ENCODE measurements at regions not wholly inside any gene's neighbourhood (a gene's known extent, or its start where the extent isn't known, plus 50 kb on each side); places are given as distances from the start of the nearest gene placed in this dataset.
"Not testable (repeated sequence)": the region's sequence is repeated elsewhere in the genome, so short reads cannot be mapped to it uniquely, and the experiment has no call there.

GRCh38 chr2:123522498-123522897 is 502.6 kb upstream of the CNTNAP5 start:
- H3K27me3 ChIP-seq (ENCODE audit: control insufficient read depth, insufficient read depth); intact Hi-C loops (cut with DNase I); H3K9me3 ChIP-seq (ENCODE audit: control insufficient read depth, low read length); H3K4me3 ChIP-seq (ENCODE audit: low read length); H3K4me1 ChIP-seq (ENCODE audit: control insufficient read depth, insufficient read depth, low read length); ATAC-seq; H3K27ac ChIP-seq (ENCODE audit: low read length): not testable (repeated sequence)
- WGBS, result 86% methylated on average over 10 of the region's 10 CpGs
- DNase-seq, result peak in 1 of 3 donors; percentile 18

DNA sequence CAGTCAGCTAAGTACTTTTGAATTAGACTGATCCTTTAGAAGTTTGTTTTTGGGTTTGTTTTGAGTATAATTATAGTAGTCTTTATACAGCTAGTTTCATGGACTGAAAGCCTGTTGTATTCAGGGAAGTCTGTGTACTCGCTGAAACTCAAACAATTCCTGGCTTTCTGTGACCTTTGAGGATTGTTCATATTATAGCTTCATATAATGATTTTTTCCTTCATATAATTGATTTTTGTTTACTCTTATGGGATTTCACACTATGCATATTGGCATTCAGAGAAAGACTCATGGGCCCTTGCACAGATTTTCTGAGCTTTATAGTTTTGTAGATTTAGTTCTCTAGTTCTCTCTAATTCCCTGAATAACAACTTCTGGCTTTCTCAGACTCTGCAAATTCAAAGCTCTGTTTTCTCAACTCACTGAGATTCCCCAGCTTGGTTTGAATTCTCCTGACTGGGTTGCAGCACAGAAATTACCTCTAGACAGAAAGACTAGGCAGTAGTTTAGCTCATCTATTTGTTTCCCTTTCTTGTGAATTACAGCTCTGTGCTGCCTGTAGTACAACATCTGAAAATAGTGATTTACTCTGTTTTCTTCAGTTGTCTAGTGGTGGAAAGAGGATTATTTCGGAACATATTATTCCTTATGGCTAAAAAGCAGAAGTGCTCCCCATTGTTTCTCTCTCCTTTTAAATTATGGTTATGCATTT is 495.9 kb upstream of the CNTNAP5 start:
- 83% methylated on average over 2 of the region's 2 CpGs for WGBS
- intact Hi-C loops (cut with DNase I), result no loop called here
- Histone ChIP-seq H3K27me3 (ENCODE audit: control insufficient read depth, insufficient read depth) (no peaks in the 10 kb centered on the region), H3K4me3 (ENCODE audit: low read length) (no peak overlapping the region), H3K9me3 (ENCODE audit: control insufficient read depth, low read length) (no peaks in the 10 kb centered on the region), H3K27ac (ENCODE audit: low read length) (no peak overlapping the region), H3K4me1 (ENCODE audit: control insufficient read depth, insufficient read depth, low read length) (no peaks in the 10 kb centered on the region)
- DNase-seq, result no peak
- no peak for ATAC-seq

- no peak overlapping the region for H3K27ac ChIP-seq (ENCODE audit: low read length)
- H3K9me3 ChIP-seq (ENCODE audit: control insufficient read depth, low read length), result no peaks in the 10 kb centered on the region
- no peak for DNase-seq
- no peak for ATAC-seq
- no peak overlapping the region for H3K4me3 ChIP-seq (ENCODE audit: low read length)
- H3K4me1 ChIP-seq (ENCODE audit: control insufficient read depth, insufficient read depth, low read length), result no peaks in the 10 kb centered on the region
- H3K27me3 ChIP-seq (ENCODE audit: control insufficient read depth, insufficient read depth), result no peaks in the 10 kb centered on the region
- 86% methylated on average over 1 of the region's 1 CpG for WGBS
- intact Hi-C loops (cut with DNase I), result no loop called here
Measured at GRCh38 chr2:123530004-123530403, 495.1 kb upstream of the CNTNAP5 start.

DNA sequence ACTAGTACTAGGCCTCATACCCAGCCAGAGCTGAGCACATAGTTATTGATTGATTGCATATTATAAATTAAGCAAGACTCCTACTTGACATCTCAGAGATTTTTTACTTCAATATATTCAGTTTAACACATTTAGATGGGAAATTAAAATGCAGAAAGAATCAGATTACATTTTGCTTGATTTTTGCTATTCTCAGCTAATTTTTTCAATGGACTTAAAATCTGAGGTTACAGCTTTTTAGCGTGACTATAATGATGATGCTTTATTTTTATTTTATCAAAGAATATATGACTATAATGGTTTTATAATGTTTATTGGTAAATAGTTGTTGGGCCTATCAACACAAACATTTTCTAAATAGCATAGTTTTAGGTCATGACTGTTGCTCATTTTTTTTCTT is 493.0 kb upstream of the CNTNAP5 start:
- no peak overlapping the region for H3K4me3 ChIP-seq (ENCODE audit: low read length)
- intact Hi-C loops (cut with DNase I), result no loop called here
- H3K9me3 ChIP-seq (ENCODE audit: control insufficient read depth, low read length), result no peaks in the 10 kb centered on the region
- no peaks in the 10 kb centered on the region for H3K4me1 ChIP-seq (ENCODE audit: control insufficient read depth, insufficient read depth, low read length)
- no peak overlapping the region for H3K27ac ChIP-seq (ENCODE audit: low read length)
- no peaks in the 10 kb centered on the region for H3K27me3 ChIP-seq (ENCODE audit: control insufficient read depth, insufficient read depth)
- ATAC-seq, result no peak
- 93% methylated on average over 1 of the region's 1 CpG for WGBS
- no peak for DNase-seq

GRCh38 chr2:123532994-123533393 is 492.1 kb upstream of the CNTNAP5 start:
- Histone ChIP-seq H3K4me1 (ENCODE audit: control insufficient read depth, insufficient read depth, low read length) (no peaks in the 10 kb centered on the region), H3K9me3 (ENCODE audit: control insufficient read depth, low read length) (no peaks in the 10 kb centered on the region), H3K4me3 (ENCODE audit: low read length) (no peak overlapping the region), H3K27ac (ENCODE audit: low read length) (no peak overlapping the region), H3K27me3 (ENCODE audit: control insufficient read depth, insufficient read depth) (no peaks in the 10 kb centered on the region)
- no peak for ATAC-seq
- WGBS, result 35% methylated on average over 2 of the region's 2 CpGs
- intact Hi-C loops (cut with DNase I), result no loop called here
- no peak for DNase-seq

DNA sequence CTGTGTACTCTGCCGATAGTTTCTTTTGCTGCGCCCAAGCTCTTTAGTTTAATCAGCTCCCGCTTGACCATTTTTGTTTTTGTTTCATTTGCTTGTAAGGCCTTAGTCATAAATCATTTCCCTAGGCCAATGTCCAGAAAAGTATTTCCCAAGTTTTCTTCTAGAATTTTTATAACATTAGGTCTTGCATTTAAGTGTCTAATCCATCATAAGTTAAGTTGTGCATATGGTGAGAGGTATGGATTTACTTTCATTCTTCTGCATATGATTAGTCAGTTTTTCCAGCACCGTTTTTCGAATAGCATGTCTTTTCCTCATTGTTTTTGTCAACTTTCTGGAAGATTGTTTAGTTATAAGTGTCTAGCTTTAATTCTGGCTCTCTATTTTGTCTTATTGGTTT is 484.8 kb upstream of the CNTNAP5 start:
- H3K4me3 ChIP-seq (ENCODE audit: low read length), result no peak overlapping the region
- ATAC-seq (no peak), DNase-seq (no peak)
- no peaks in the 10 kb centered on the region for H3K9me3 ChIP-seq (ENCODE audit: control insufficient read depth, low read length)
- no peaks in the 10 kb centered on the region for H3K27me3 ChIP-seq (ENCODE audit: control insufficient read depth, insufficient read depth)
- H3K4me1 ChIP-seq (ENCODE audit: control insufficient read depth, insufficient read depth, low read length), result no peaks in the 10 kb centered on the region
- 88% methylated on average over 5 of the region's 5 CpGs for WGBS
- no peak overlapping the region for H3K27ac ChIP-seq (ENCODE audit: low read length)
- intact Hi-C loops (cut with DNase I), result no loop called here

DNA sequence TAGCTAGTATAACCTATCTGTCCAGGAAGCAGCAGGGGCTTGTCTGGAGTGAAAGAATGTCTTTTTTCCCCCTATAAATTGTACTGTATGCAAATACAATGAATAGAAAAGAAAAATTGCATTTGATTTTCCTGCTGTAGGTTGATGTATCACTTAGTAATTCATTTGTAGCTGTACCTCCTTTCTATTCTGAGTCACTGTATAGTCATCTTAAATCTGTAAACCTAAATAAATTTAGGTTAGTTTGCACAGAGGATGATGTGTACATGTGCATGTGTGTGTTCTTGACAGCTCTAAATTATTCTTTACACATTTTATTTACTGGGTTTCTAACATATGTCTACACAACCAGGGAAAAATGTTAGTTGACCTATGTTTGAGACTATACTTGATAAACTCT is 478.7 kb upstream of the CNTNAP5 start:
- no peaks in the 10 kb centered on the region for H3K4me1 ChIP-seq (ENCODE audit: control insufficient read depth, insufficient read depth, low read length)
- no peak overlapping the region for H3K27ac ChIP-seq (ENCODE audit: low read length)
- ATAC-seq (no peak), DNase-seq (no peak)
- H3K9me3 ChIP-seq (ENCODE audit: control insufficient read depth, low read length), result no peaks in the 10 kb centered on the region
- H3K4me3 ChIP-seq (ENCODE audit: low read length), result no peak overlapping the region
- no peaks in the 10 kb centered on the region for H3K27me3 ChIP-seq (ENCODE audit: control insufficient read depth, insufficient read depth)
- intact Hi-C loops (cut with DNase I), result no loop called here

DNA sequence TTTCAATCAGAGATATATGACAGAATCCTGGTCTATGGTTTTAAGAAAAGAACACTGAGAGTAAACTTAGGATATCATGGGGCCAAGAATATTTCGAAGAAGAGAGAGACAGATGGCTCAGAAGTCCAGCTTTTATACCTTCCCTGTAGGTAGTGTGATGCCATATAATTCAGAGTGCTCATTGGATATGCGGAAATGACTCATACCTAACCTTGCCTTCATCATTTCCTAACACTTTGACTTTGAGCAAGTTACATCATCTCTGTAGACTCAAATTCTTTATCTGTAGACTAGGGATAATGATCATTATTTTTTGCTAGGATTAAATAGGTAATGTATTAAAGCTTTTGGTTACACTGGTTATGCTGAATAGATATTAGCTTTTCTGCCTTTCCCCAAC is 461.6 kb upstream of the CNTNAP5 start:
- H3K27ac ChIP-seq (ENCODE audit: low read length), result no peak overlapping the region
- H3K4me1 ChIP-seq (ENCODE audit: control insufficient read depth, insufficient read depth, low read length), result no peaks in the 10 kb centered on the region
- DNase-seq (no peak), ATAC-seq (no peak)
- H3K9me3 ChIP-seq (ENCODE audit: control insufficient read depth, low read length), result no peaks in the 10 kb centered on the region
- no peaks in the 10 kb centered on the region for H3K27me3 ChIP-seq (ENCODE audit: control insufficient read depth, insufficient read depth)
- intact Hi-C loops (cut with DNase I), result no loop called here
- H3K4me3 ChIP-seq (ENCODE audit: low read length), result no peak overlapping the region
- 90% methylated on average over 2 of the region's 2 CpGs for WGBS

DNA sequence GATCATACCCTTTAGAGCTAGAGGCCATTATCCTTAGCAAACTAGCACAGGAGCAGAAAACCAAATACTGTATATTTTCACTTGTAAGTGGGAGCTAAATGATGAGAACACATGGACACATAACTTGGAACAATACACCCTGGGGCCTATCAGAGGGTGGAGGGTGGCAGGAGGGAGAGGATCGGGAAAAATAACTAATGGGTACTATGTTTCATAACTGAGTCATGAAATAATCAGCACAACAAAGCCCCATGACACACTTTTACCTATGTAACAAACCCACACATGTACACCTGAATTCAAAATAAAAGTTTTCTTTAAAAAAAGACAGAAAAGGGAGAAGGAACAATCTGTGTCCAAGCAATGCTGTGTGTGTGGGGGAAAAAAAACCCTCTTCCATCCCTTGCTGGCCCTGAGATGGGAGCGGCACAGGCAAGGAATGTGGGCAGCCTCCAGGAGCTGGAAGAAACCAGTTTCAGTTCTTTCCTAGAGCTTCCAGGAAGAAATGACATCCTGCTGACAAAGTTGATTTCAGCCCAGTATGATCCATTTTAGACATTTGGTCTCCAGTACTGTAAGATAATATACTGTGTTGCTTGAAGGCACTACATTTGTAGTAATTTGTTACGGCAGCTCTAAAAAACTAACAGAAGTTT is 458.7 kb upstream of the CNTNAP5 start:
- Histone ChIP-seq H3K27me3 (ENCODE audit: control insufficient read depth, insufficient read depth) (no peaks in the 10 kb centered on the region), H3K9me3 (ENCODE audit: control insufficient read depth, low read length) (no peaks in the 10 kb centered on the region), H3K4me3 (ENCODE audit: low read length) (no peak overlapping the region), H3K27ac (ENCODE audit: low read length) (no peak overlapping the region), H3K4me1 (ENCODE audit: control insufficient read depth, insufficient read depth, low read length) (no peaks in the 10 kb centered on the region)
- DNase-seq (no peak), ATAC-seq (no peak)
- intact Hi-C loops (cut with DNase I), result no loop called here
- 84% methylated on average over 3 of the region's 3 CpGs for WGBS

DNA sequence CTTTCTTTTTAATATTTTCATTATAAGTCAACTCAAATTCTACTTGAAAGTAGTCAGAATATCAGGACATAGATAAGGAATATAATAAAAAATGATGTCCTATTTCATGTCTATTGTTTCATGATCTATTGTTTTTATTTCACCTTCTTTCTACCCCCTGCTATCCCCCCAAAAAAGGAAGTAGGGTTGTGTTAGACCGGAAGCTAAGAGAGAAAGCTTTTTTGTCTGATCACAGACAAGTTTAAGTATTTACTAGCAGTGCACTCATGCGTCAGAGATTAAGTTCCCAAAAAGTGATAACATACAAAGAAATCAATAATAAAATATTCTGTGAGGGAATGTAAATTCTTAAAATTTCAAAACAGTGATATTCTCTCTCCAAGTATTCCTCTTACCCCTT is 447.1 kb upstream of the CNTNAP5 start:
- WGBS, result 30% methylated on average over 2 of the region's 2 CpGs
- Histone ChIP-seq H3K27me3 (ENCODE audit: control insufficient read depth, insufficient read depth) (no peaks in the 10 kb centered on the region), H3K4me3 (ENCODE audit: low read length) (no peak overlapping the region), H3K9me3 (ENCODE audit: control insufficient read depth, low read length) (no peaks in the 10 kb centered on the region), H3K27ac (ENCODE audit: low read length) (no peak overlapping the region), H3K4me1 (ENCODE audit: control insufficient read depth, insufficient read depth, low read length) (no peaks in the 10 kb centered on the region)
- ATAC-seq (no peak), DNase-seq (no peak)
- intact Hi-C loops (cut with DNase I), result no loop called here

GRCh38 chr2:123596621-123597020 is 428.5 kb upstream of the CNTNAP5 start:
- H3K9me3 ChIP-seq (ENCODE audit: control insufficient read depth, low read length), result no peaks in the 10 kb centered on the region
- no peaks in the 10 kb centered on the region for H3K27me3 ChIP-seq (ENCODE audit: control insufficient read depth, insufficient read depth)
- WGBS, result 14% methylated on average over 1 of the region's 1 CpG
- H3K4me1 ChIP-seq (ENCODE audit: control insufficient read depth, insufficient read depth, low read length), result no peaks in the 10 kb centered on the region
- H3K27ac ChIP-seq (ENCODE audit: low read length), result no peak overlapping the region
- DNase-seq (no peak), ATAC-seq (no peak)
- no peak overlapping the region for H3K4me3 ChIP-seq (ENCODE audit: low read length)
- intact Hi-C loops (cut with DNase I), result no loop called here

GRCh38 chr2:123597988-123598387 is 427.1 kb upstream of the CNTNAP5 start:
- WGBS, result 70% methylated on average over 2 of the region's 2 CpGs

More at GRCh38 chr2:123597988-123598387, 427.1 kb upstream of the CNTNAP5 start:
- H3K4me1 ChIP-seq (ENCODE audit: control insufficient read depth, insufficient read depth, low read length), result no peaks in the 10 kb centered on the region
- no peak overlapping the region for H3K4me3 ChIP-seq (ENCODE audit: low read length)
- ATAC-seq (no peak), DNase-seq (no peak)
- intact Hi-C loops (cut with DNase I), result no loop called here
- H3K27me3 ChIP-seq (ENCODE audit: control insufficient read depth, insufficient read depth), result no peaks in the 10 kb centered on the region
- no peak overlapping the region for H3K27ac ChIP-seq (ENCODE audit: low read length)
- H3K9me3 ChIP-seq (ENCODE audit: control insufficient read depth, low read length), result no peaks in the 10 kb centered on the region
